Chondrocyte (in vitro differentiated cells): ENCODE measurements at regions not wholly inside any gene's neighbourhood (a gene's known extent, or its start where the extent isn't known, plus 50 kb on each side); places are given as distances from the start of the nearest gene placed in this dataset.
"Not testable (repeated sequence)": the region's sequence is repeated elsewhere in the genome, so short reads cannot be mapped to it uniquely, and the experiment has no call there.

Experiments used
- DNase-seq: peaks from one replicate; pipeline ENCODE4 v3.0.0; 2021; ENCODE audit warnings: mixed read lengths, low spot score
- H3K27ac Mint-ChIP-seq: one replicate; pipeline ENCODE4 v1.8.0; 2021; ENCODE audit warnings: mild to moderate bottlenecking, moderate library complexity, mixed read lengths; ENCODE audit not compliant: unreplicated experiment
- H3K27me3 Mint-ChIP-seq: 2 replicates; pipeline ENCODE4 v1.8.0; 2021; ENCODE audit warnings: low read depth, mixed read lengths
- H3K36me3 Mint-ChIP-seq: 2 replicates; pipeline ENCODE4 v1.8.0; 2021; ENCODE audit warnings: low read depth, mixed read lengths
- H3K4me1 Mint-ChIP-seq: 2 replicates; pipeline ENCODE4 v1.8.0; 2021; ENCODE audit warnings: low read depth, mild to moderate bottlenecking, mixed read lengths
- H3K4me3 Mint-ChIP-seq: one replicate; pipeline ENCODE4 v1.8.0; 2021; ENCODE audit warnings: mild to moderate bottlenecking, moderate library complexity, mixed read lengths; ENCODE audit not compliant: unreplicated experiment
- H3K9me3 Mint-ChIP-seq: 2 replicates; pipeline ENCODE4 v1.8.0; 2021; ENCODE audit warnings: low read depth, mixed read lengths
- CTCF ChIP-seq: fragments of 200-600 bp; sonication (generic); IDR thresholded peaks from 2 replicates; pipeline ENCODE4 v1.5.0; 2021; ENCODE audit warnings: antibody characterized with exemption, mild to moderate bottlenecking, moderate library complexity

- Mint-ChIP-seq H3K36me3 (no peaks in the 10 kb centered on the region), H3K27me3 (no peaks in the 10 kb centered on the region), H3K4me3 (no peak overlapping the region), H3K27ac (no peak overlapping the region), H3K9me3 (no peaks in the 10 kb centered on the region), H3K4me1 (peaks cover 10% of the 10 kb centered on the region)
- no peak for TF ChIP-seq CTCF
- DNase-seq: no peak
Measured at GRCh38 chr18:66252703-66253102, 351.2 kb downstream of the CDH19 start.

- Mint-ChIP-seq H3K4me1 (no peaks in the 10 kb centered on the region), H3K36me3 (no peaks in the 10 kb centered on the region), H3K9me3 (peaks cover 2% of the 10 kb centered on the region), H3K4me3 (no peak overlapping the region), H3K27ac (no peak overlapping the region), H3K27me3 (no peaks in the 10 kb centered on the region)
- TF ChIP-seq CTCF: no peak
- DNase-seq: no peak
Measured at GRCh38 chr18:66235206-66235605, 368.7 kb downstream of the CDH19 start.

GRCh38 chr18:66226782-66227181, 377.1 kb downstream of the CDH19 start:
- Mint-ChIP-seq H3K27me3 (peaks cover 3% of the 10 kb centered on the region), H3K27ac (no peak overlapping the region), H3K4me3 (no peak overlapping the region), H3K4me1 (no peaks in the 10 kb centered on the region), H3K9me3 (no peaks in the 10 kb centered on the region), H3K36me3 (no peaks in the 10 kb centered on the region)
- no peak for TF ChIP-seq CTCF
- DNase-seq: no peak

- not testable (repeated sequence) for H3K4me1 Mint-ChIP-seq, H3K9me3 Mint-ChIP-seq, H3K27me3 Mint-ChIP-seq, H3K36me3 Mint-ChIP-seq, H3K27ac Mint-ChIP-seq, DNase-seq, H3K4me3 Mint-ChIP-seq
Measured at GRCh38 chr18:66223317-66223716, 380.6 kb downstream of the CDH19 start.

GRCh38 chr18:66222174-66222573, 381.7 kb downstream of the CDH19 start:
- no peaks in the 10 kb centered on the region for H3K9me3 Mint-ChIP-seq
- no peak overlapping the region for H3K4me3 Mint-ChIP-seq

More at GRCh38 chr18:66222174-66222573, 381.7 kb downstream of the CDH19 start:
- Mint-ChIP-seq H3K4me1 (no peaks in the 10 kb centered on the region), H3K36me3 (no peaks in the 10 kb centered on the region), H3K27ac (no peak overlapping the region), H3K27me3 (no peaks in the 10 kb centered on the region)
- no peak for DNase-seq
- TF ChIP-seq CTCF: no peak
